ENCODE measurements at regions not wholly inside any gene's neighbourhood (a gene's known extent, or its start where the extent isn't known, plus 50 kb on each side); places are given as distances from the start of the nearest gene placed in this dataset.
A peak's percentile ranks its signal among the peaks of the same experiment; 100 is the strongest.

- DNase-seq (ENCODE audit: low read depth): no peak
Measured at GRCh38 chr3:27865731-27866130, 143.6 kb upstream of the EOMES start.

DNA sequence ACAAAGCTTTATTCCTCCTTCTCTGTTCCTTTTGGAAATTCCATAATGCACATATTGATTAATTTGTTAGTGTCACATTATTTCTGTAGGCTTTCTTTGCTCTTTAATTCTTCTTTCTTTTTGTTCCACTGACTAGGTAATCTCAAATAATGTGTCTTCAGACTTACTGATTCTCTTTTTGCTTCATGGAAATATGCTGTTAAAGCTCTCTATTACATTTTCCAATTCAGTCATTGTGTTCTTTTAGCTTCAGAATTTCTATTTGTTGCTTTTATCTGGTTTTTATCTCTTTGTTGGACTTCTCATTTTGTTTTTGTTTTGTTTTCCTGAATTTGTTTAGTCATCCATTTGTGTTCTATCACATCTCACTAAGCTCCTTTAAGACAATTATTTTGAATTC is 147.0 kb upstream of the EOMES start:
- no peak for DNase-seq (ENCODE audit: low read depth)

DNA sequence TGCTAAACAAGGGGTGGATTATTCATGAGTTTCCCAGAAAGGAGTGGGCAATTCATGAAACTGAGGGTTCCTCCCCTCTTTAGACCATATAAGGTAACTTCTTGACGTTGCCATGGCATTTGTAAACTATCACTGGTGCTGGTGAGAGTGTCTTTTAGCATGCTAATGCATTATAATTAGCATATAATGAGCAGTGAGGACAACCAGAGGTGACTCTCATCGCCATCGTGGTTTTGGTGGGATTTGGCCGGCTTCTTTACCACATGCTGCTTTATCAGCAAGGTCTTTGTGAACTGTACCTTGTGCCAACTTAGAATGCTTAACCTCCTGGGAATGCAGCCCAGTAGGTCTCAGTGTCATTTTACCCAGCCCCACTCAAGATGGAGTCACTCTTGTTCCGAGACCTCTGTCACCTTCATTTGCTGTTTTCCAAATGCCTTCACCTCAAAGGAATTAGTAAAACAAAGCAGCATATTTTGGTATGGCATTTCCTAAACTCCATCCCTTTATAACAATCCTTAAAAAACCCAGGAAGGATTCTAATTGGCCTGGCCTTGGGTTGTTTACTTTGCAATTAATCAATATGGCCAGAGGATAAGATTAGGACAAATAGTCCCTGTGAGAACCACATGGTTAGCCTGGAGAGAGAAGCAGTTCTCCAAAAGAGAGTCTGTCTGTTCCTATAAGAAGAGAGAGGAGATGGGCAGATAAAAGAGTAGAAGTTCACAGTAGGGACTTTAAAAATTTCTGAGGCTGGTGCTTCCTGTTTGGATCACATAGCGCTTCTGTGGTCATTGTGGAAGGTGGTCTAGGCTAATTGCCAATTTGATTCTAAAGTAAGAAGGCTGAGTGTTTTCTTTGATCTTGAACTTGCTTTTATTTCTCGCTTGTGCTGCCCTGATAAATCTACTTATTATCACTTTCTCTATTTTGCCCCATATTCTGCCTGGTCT is 155.2 kb upstream of the EOMES start:
- no peak for DNase-seq (ENCODE audit: low read depth)

- DNase-seq (ENCODE audit: low read depth): no peak
Measured at GRCh38 chr3:27878014-27878383, 155.9 kb upstream of the EOMES start.

- DNase-seq (ENCODE audit: low read depth): peak; percentile 25
Measured at GRCh38 chr3:27880969-27881892, 159.1 kb upstream of the EOMES start.

GRCh38 chr3:27883266-27883665 is 161.1 kb upstream of the EOMES start:
- no peak for DNase-seq (ENCODE audit: low read depth)

DNA sequence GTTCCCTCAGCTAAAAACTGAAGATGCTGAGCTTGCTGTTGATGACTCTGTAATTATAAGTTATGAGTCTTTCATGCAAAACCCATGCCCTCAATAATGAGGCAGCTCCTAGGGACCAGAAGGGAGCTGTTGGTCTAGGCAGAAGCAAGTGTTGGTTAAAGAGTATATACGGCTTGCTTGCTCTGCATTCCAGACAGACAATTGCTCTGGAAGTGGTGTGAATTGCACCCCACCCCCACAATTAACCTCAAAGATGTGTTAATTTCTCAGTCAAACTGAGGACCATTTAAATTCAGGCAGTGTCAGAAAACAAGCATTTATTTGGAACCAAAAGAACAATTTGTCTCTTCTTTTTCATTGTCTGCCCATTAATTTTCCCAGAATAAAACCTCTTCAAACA is 163.5 kb upstream of the EOMES start:
- no peak for DNase-seq (ENCODE audit: low read depth)

GRCh38 chr3:27888562-27888961 is 166.4 kb upstream of the EOMES start:
- DNase-seq (ENCODE audit: low read depth): no peak

GRCh38 chr3:27889745-27890144 is 167.6 kb upstream of the EOMES start:
- DNase-seq (ENCODE audit: low read depth): no peak

- peak; percentile 48 for DNase-seq (ENCODE audit: low read depth)
Measured at GRCh38 chr3:27900316-27900715, 178.2 kb upstream of the EOMES start.

- no peak for DNase-seq (ENCODE audit: low read depth)
Measured at GRCh38 chr3:27903446-27903845, 181.3 kb upstream of the EOMES start.

GRCh38 chr3:27905625-27906024 is 183.5 kb upstream of the EOMES start:
- DNase-seq (ENCODE audit: low read depth): no peak

GRCh38 chr3:27907148-27907547 is 185.0 kb upstream of the EOMES start:
- DNase-seq (ENCODE audit: low read depth): no peak

- DNase-seq (ENCODE audit: low read depth): no peak
Measured at GRCh38 chr3:27907929-27908328, 185.8 kb upstream of the EOMES start.

DNA sequence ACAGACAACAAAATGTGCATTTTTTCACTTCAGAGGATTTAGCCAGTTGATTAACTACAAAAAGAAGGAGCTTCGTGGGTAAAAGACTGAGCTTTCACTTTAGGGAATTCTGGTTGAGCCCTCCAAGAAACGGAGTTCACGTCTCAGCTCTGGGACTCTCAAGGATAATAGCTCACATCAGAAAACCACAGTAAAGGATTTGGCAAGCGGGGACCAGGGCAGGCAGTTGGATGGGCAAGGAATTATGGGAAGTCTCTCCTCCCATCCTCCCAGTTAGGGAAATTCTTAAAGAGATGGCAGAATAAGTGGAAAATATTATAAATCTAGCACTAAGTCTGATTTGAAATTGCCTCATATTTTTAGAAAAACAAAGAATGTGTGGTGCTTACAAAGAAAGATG is 188.3 kb upstream of the EOMES start:
- no peak for DNase-seq (ENCODE audit: low read depth)

- DNase-seq (ENCODE audit: low read depth): no peak
Measured at GRCh38 chr3:27914199-27914598, 192.1 kb upstream of the EOMES start.

GRCh38 chr3:27923349-27924068 is 201.4 kb upstream of the EOMES start:
- no peak for DNase-seq (ENCODE audit: low read depth)

GRCh38 chr3:27927882-27928281 is 205.8 kb upstream of the EOMES start:
- no peak for DNase-seq (ENCODE audit: low read depth)

DNA sequence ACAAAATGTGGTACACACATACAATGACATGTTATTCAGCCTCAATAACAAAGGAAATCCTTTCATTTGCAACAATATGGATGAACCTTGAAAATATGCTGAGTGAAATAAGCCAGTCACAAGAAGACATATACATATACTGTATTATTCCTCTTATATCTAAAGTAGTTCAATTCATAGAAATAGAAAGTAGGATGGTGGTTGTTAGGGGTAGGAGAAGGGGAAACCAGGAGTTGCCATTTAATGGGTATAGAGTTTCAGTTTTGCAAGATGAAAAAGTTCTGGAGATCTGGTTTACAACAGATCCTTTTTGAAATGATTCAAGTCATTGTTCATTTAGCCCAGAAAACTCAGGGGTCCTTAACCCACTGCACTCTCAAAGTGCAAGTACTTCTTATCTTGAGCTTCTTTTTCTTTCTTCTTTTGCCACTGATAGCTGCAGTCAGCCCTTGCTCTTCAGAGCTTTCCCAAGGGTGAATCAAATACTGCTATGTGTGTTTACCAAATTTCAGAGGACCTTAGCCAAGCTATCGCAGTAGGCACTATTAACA is 208.0 kb upstream of the EOMES start:
- DNase-seq (ENCODE audit: low read depth): no peak

DNA sequence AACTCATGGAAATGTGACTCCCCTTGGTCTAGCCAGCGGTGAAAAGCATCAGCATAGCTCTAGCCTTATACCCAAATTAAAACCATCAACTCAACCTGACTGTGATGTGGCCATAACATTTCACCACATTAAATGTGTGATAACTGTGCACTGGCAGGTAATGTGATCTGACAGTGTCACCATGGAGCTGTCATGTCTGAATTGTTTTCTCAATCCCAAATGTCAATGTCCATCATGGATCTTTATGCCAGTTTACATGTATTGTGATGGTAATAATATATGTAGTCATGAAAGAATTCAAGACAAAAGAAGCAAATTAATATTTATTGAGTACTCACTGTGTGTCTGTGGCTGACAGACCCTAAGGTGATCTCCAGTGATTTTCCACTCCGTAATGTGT is 213.4 kb upstream of the EOMES start:
- no peak for DNase-seq (ENCODE audit: low read depth)

- DNase-seq (ENCODE audit: low read depth): no peak
Measured at GRCh38 chr3:27939521-27939920, 217.4 kb upstream of the EOMES start.

DNA sequence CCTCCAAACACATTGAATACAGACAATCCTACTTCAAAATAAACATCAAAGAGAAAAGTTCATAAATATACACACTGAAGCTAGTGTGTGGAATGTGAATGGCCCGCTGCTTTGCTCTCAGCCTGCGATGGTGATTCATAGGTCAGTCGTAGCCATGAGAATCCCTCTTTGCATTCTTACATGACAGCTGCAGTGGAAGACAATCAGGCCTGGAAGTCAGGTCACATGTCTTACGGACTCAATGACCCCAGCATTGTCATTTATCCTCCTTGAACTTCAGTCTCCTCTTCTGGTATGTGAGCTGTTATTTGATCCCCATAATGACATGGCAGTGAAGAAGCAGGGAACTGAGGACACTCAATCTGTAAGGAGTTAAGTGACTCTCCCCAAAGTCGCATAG is 217.8 kb upstream of the EOMES start:
- no peak for DNase-seq (ENCODE audit: low read depth)
